NCI-H446 (cell line): ENCODE measurements at regions not wholly inside any gene's neighbourhood (a gene's known extent, or its start where the extent isn't known, plus 50 kb on each side); places are given as distances from the start of the nearest gene placed in this dataset.

Experiments
- DNase-seq, 2 experiments: peaks; one replicate each; lab custom pipeline; 2025; lab: John Stamatoyannopoulos, UW

DNA sequence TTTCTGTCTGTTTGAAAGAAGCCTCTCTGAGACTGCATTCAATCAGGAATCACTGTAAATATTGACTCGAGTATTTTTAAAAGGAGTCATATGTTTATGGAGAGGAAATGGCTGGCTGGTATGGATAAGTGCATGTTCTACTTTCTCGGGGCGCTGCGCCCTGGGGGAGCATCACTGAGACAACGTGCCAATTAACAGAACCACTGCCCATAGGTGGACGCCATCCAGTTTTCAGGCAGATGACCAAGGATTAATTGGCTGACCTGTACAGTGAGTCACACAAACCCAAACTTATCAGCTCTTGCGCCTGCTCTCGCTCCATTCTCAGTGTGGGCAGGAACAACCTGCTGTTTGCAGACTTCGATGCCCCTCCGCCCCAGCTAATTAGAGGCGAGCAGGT is 571.2 kb downstream of the QKI start:
- no peak for DNase-seq

DNA sequence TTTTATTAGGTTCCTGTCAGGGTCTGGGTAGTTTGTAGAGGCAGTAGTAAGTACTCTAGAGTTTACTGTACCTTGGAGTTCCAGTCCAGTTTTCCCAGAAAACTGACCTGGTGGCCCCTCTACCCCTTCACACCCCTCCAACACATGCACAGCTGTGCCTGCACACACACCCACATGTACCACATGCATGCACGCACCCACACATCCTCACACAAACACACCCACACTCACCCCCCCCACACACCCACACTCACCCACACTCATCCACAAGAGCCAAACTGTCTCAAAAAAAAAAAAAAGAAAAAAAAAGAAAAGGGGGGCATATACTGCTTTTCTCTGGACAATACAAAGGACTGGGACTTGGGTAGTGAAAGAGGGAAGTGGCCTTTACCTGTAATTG is 570.5 kb downstream of the QKI start:
- no peak for DNase-seq

DNA sequence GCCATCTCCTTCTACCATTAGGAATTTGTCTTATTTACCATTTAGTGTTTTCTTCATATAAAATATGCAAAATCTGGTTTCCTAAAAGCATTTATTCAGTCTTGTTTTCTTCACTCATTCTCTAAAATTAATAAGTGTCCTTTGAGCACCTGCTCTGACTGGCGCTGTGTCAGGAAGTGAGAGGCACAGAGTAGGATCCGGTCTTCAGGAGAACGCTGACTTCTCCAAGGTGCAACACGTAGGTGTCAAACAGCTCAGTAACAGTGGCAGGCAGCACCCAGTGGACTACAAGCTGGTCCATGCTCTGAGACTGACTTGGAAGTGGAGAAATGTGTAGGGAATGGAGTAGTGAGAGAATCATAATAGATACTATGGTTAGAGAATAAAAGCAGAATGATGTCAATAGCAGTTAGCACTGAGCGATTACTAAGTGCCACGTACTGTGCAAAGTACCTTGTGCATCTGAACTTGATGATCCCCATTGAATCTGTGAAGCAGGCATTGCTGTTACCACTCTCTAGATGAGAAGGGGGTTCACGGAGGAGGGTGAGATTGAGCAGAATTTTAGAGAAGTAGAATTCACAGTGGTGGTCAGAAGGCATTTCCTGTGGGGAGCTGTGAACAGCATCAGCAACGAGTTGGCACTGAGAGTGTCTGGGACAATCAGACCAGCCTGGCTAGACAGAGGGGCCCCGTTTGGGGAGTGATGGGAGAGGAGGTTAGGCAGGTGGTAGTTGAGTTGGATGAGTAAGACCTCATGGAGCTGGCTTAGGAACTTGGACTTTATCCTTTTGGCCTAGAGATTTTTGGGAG is 569.8 kb downstream of the QKI start:
- DNase-seq: no peak

DNA sequence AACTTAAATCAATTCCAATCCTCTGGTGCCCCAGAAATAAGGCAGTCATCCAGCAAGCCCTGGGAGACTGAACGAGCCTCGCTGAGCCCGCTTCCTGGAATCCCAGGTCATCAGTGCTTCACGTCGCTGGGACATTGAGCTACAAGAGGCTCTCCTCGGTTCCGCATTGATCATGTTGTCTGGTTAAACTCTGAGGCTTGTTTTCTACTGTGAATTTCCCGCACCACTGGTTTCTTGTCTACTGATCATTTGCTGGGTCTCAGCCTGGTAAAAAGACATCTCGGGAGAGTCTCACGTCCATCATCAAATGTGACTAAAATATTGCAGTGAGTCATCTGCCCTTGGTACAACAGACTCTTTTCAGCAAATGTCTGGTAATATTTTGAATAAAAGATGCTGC is 569.2 kb downstream of the QKI start:
- DNase-seq: no peak

DNA sequence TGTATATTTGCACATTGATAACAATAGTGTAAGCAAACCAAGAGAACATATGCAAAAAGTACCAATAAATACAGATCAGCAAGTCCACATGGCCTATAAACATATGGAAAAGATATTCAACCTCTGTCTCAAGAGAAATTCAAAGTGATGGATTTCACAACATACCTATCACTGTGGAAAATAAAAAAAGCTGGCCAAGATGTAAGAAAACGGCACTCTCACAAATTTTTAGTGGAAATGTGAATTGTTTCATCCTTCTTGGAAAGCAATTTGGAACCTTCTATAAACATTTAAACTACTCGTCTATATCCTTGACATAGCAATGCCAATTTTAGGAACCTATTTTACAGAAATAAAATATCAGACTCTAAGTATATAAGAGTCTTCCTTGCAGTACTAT is 559.8 kb downstream of the QKI start:
- DNase-seq: no peak

DNA sequence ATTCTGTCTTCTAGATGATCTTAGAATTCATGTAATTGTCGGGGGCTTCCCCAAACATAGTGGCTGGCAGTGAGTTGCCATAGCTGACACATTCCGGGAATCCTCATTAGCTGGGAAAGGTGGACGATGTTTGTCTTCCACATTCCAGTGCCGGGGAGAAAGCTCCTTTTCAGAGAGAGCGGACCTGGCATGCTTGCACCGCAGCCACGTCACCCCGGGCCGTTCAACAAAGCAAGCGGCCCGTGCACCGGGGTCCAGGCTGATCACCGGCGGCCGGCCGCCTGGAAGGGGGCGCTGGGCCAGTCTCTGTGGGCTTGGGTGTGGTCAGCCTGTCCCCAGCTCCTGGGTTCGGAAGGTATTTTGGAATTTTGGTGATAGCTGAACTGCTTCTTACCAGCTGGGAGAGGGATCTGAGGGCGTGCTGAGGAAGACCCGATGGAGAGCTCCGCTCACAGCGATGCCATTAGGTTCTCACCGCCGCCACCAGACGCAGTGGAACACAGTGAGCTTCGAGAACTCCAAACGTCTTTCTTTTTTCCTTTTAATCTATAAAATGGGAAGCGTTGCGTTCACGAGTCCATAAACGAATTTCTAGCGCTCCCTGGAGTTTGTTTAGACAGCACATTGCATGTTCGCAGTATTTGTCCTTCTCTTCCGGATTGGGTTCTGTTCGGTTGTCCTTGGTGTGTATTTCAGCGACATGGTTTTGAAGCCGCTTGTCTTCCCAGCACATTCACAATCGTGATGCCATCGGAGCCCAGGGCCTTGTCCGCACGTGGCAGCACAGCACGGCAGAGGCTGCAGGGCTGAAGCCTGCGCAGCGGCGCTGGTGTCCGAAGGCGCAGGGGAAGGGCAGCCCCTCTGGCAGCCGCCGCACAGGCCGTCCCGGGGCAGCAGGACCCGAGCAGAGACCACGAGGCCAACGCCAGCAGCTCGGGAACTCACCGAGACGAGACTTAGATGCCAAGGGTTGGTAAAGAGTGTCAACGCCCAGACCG is 557.6 kb downstream of the QKI start:
- no peak for DNase-seq

DNA sequence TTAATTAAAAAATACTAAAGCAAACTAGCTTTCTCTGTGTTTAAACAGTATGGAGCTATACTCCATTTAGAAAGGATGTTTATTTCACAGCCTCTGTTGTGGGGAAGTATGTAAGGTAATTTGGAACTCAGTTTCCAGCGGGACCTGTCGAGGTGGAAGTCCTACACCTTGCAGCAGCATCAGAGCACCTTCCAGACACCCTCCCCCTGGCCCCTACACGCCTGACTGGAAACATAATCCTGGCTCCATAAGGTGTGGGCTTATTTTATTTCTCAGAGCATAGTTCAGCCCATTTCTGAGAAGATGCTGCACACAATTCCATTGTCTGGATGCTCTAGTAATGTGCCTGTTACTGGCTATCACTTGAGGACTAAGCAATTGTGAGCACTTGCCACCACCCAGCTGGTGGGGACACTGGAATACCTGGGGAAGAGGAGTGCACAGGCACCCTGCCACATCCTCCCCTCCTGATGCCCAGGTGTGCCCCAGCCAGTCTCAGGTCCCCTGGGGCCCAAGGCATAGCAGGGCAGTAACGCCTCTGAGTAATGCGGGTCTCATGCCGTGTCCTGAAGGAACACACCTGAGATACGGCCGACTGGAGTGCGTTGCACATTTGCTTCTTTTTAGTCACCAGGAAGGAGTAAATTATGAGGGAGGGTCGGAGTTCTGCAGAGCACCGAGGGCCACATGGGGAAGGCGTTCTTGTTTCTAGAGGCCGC is 556.5 kb downstream of the QKI start:
- no peak for DNase-seq

DNA sequence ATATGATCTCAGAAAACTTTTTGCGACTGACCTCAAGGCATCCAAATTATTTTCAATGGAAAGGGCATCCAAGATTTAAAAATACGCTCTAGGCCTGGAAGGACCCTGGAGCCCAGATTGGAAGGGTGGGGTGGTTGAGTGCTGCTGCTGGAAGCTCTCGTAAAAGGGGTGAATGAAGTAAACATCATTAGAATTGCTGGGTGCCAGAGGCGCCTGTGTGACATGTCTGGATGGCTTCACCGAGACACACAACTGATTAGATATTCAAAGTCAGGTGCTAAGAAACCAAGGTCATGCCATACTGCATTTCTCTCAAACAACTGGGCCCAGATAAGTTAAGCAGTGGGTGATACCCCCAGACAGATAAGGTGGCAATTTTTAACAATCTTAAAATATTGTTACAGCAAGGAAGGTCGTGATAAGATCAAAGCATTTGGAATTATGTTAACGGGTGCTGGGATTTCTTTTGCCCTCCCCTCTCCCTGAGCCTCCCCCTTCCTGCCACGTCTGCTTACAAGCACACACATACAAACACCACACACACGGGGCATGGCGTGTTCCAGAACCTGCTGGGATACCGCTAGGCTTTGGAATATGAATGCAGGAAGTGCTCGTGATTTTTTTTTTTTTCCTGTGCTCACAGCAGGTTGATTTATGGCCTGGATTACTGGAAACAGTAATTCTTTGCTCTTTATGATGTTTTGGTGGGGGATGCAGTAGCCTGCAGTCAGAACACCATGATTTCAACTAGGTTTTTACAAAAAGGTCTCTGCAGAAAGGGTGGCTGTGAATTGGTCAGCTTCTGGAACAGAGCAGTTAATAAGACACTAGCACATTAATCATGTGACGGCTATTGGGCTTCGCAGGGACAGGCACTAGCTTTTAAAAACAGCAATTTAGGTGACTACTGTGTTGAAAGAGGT is 551.2 kb downstream of the QKI start:
- no peak for DNase-seq

DNA sequence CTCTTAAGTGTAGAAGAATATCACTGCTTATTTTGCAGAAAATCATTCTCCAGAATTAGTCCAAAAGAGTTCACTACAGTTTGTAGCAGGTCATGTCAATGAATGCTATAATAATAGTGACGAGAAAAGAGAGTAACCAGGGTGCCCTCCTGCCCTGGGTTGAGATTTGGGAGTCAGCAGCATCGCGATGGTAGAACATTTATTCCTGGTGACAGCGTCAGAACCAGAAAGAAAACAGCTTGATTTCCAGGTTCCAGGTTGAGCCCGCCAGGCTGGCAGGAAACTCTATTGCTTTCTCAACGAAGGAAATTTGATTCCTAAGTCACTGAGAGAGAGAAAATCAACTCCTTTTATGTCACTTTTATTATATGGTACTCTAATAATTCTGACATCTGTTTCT is 550.3 kb downstream of the QKI start:
- DNase-seq: no peak

DNA sequence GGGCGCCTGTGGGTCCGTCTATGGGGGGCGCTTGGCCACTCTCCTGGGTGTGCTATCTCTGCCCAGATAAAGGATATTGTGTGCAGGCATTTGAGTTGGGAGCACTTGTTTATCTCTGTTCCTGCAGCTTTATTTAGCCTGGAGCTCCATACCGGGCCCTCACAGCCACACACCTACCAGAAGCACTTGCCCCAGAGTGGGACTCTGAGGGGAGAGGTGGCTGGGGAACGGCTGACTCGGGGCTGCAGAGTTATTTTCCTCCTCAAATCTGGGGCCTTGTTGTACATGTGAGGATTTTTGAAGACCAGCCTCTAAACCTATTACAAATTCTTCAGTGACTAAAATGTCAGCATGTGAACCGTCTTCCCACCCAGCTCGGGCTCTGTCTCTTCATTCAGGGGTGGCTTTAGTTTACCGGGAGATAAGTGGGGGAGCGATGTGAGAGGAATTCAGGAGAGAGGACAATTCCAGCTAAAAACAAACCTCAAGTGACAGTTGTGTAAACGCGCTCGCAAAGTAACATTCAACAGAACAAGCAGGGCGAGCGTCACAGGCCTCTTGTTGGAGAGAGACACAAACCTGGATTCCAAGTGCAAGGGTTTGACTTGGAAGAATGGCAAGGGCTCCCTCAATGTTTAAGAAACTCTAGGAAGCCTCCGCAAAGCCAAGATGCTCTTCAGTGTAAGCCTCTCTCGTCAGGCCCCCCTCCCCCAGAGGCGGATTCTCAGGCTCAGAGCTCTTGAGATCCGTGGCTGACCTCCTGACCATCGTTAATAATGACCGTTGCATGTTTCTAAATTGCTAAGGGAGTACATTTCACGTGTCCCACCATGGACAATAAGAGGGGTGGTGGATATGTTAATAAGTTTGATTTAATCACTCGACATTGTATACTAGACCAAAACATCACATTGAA is 548.9 kb downstream of the QKI start:
- DNase-seq: no peak

DNA sequence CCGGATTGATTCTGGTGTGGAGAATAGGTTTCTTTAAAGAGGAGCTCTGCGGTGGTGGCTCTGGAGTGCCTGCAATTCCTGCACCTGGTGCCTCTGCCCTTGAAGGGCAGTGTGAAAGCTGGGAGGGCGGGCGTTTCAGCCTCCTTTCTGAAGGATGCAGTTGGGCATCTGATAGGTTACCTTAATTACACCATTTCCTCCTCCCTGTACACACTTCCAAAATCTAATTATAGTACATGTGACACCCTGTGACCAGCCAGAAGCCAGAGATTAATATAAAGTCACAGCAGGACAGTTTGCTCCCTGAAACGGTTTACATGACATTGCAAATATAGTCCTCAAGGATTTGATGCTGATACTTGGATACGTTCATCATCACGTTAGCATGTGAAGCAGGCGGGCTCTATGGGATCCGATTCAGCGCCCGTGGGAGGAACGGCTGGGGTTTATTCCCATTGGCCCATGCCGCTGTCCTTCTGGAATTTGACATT is 548.2 kb downstream of the QKI start:
- no peak for DNase-seq

DNA sequence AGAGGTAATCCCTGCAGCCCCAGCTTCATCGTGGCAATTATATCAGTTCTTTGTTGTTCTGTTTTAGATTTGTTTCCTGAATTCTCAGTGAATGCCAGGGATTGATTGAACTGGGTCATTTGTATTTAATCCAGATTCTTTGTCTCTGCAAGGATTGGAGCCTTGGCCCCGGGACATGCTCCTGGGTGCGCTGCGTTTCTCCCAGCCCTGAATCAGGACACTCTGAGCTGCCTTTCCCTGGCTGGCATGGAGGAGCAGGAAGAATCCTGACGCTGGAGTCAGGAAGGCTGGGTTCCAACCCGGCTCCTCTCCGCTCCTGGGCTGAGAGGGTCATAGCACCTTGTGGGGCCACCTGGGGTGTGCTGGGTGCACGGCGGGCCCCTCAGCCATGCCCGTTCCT is 545.6 kb downstream of the QKI start:
- no peak for DNase-seq

DNA sequence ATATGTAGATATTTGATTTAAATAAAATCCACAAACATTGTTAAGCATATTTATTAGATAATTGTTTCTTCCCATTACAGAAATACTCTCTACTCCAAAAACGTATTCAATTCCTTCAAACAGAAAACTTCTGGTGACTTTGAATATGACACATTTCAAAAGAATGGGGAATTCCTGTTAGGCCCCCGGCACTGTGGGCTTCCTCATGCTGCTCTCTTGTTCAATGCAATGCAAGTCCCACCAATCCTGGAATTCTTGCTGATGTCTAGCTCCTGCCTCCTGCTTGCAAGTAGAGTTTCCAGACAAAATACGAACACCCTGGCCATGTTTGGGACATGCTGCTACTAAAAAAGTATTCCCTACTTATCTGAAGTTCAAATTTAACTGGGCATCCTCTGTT is 544.1 kb downstream of the QKI start:
- DNase-seq: no peak

DNA sequence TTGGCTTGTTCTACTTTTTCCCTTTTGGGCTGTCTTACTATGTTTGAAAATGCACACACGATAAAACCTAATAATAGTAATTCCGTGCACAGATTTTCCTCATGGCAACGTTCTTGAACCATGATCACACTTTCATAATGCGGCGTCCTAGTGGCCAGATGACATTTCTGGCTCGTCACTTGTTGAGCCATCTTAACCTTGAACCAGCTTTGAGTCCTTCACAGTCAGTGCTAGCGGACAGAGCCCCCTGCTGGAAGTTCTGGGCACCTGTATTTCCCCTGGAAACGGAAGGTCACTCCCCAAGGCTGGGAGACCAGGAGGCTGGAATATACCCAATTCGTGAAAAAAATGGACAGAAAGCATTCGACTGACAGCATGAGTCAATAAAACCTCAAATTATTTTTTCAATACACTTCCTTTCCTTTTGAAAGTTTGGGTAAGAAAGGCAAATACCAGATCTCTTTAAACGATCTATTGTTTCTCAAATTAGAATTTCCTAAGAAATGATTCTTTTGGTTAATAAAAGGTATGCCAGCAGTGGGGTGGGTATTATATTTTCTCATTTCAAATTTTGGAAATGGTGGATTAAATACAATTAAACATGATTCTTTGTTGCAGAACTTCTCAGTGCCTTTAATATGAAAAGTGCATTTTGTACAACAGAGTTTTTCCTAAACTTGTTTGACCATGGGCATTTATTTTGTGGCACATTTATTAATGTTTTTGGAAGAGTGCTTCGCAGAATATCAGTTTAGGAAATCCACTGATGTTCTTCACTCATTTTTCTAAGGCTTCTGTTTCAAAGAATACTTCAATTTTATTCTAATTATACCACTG is 542.3 kb downstream of the QKI start:
- no peak for DNase-seq

DNA sequence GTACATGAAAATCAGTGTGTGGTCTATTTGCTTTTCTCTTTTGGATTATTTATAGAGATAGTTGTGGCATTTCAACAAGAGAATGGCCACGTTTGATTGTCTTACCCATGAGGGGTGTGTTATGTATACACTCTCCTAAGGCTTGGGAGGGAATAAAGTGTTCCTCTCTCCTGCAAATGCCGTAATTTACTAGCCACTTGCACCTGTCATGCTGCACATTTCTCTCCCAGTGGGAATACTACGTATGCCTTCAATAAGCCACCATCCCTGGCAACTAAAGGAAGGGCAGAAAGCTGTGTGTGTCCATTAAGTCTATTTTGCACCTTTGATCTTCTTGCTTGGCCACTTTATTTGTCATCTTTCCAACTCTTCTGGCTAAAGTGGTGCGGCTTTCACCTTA is 541.2 kb downstream of the QKI start:
- no peak for DNase-seq

DNA sequence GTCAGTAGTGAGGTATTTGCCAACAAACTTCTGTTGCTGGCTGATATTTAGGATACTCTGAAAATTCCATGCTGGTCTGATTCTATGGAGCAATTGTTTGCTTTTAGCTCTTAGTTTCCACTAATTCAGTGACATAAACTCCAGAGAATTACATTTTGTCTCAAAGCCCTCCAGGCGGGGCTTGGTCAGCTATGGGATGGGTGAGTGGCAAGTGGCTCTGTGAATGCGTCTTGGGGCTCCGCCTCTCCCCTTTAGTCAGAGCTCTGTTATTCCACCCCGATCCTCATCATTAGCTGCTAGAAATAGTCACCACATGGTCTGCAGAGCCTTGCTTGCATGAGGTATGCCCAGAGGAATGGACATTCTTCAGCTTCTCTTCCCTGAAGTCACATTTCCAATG is 540.6 kb downstream of the QKI start:
- DNase-seq: no peak

DNA sequence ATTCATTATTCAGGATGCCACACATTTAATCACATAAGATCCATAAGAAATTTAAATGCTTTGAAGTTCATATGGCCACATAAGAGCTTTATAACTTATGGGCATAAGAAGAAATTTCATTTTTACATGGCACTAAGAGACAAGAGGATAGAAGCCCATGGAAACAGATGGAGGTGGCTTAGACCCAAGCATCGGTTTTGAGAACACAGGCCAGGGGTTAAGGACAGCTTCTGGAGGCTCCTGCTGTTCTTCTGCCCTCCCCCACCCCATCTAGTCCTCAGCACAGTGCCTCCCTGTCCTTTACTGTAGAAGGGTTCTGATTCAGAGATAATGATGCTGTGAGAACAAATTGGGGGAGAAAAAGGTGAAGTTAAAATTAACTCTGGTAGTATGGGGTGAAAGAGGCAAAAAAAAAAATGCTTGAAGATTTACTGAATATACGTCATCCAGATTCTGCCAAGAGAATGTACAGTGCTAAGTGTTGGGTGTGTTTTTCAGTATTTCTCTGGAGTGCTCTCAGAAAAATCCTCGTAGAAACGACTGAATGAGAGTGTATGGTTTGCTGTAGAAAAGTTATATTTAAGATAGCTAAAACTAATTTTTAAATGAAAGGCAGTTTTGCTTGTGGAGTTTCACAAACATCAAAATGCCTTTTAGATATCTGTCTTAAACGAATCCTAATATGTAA is 539.7 kb downstream of the QKI start:
- no peak for DNase-seq

DNA sequence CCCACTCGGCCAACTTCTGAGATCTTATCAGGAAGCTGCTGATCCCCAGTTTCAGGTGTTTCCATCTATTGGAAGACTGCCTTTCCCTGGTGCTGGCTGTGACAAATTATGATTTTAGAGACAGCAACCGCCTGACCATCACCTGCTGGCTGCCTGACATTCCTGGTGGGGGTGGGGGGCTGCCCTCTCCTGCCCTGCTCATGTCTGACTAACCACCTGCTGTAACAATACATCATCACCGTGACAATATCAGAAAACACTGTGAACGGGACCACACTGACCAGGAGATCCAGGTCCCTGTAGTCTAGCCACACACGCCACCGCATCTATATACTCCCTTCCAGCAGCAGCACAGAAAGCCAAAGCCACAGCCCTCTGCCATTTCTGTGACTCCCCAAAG is 537.5 kb downstream of the QKI start:
- no peak for DNase-seq

DNA sequence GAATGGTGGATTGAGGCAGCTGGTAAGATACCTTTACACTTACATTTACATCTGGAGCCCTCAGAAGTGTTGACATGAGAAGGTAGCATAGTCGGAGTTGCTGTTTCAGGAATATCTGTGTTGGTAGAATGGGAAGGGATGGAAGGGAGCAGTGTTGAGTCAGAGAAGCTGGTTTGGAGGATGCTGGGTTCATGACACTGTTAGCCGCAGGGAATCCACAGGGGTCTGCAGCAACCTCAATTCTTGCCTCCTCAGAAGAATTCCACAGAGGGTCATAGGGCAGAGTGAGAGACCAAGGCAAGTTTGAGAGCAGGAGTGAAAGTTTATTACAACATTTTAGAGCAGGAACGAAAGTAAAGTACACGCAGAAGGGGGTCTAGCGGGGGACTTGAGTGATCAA is 536.8 kb downstream of the QKI start:
- no peak for DNase-seq
